Muscle of back (tissue), 3 donors: ENCODE measurements at regions not wholly inside any gene's neighbourhood (a gene's known extent, or its start where the extent isn't known, plus 50 kb on each side); places are given as distances from the start of the nearest gene placed in this dataset.
"Not testable (repeated sequence)": the region's sequence is repeated elsewhere in the genome, so short reads cannot be mapped to it uniquely, and the experiment has no call there.

Source experiments
- DNase-seq, 3 donors: peaks; one replicate each; pipeline versions ENCODE4 v3.0.0 to v3.0.0-alpha.2; 2013

DNA sequence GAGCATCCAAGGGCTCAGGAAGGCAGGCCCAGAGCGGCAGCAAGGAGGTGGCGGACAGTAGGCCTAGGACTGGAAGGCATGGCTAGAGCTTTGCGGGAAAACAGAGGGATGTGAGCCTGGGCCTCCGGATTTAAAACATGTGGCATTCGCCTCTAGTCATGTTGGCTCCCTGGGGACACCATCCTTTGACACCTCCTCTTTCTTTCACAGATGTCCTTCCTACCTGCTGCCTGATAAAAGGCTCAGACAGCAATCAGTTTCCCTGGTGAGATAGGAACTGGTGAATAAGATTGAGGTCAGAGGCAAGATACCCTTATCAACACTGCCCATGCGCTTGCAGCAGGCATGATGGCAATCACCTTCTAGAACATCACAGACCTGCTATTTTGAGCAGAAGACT is 277.6 kb downstream of the SIPA1L2 start:
- no peak for DNase-seq

DNA sequence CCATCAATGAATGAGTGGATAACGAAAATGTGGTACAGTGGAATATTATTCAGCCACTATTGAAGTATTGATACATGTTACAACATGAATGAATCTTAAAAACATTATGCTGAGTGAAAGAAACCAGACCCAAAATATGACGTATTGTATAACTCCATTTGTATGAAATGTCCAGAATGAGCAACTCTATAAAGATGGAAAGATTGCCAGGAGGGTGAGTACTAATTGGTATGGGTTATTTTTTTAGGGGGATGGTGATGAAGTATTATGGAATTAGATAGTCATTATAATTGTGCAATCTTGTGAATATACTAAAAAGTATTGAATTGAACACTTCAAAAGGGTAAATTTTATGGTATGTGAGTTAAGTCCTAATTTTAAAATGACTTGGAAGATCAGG is 278.6 kb downstream of the SIPA1L2 start:
- no peak for DNase-seq

- DNase-seq = no peak
Observed at GRCh38 chr1:232346844-232347243, 283.1 kb downstream of the SIPA1L2 start.

GRCh38 chr1:232344791-232345399 is 285.0 kb downstream of the SIPA1L2 start:
- DNase-seq = no peak

DNA sequence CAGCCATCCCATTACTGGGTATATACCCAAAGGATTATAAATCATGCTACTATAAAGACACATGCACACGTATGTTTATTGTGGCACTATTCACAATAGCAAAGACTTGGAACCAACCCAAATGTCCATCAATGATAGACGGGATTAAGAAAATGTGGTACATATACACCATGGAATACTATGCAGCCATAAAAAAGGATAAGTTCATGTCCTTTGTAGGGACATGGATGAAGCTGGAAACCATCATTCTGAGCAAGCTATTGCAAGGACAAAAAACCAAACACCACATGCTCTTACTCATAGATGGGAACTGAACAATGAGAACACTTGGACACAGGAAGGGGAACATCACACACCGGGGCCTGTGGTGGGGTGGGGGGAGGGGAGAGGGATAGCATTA is 285.7 kb downstream of the SIPA1L2 start:
- not testable (repeated sequence) for DNase-seq

DNA sequence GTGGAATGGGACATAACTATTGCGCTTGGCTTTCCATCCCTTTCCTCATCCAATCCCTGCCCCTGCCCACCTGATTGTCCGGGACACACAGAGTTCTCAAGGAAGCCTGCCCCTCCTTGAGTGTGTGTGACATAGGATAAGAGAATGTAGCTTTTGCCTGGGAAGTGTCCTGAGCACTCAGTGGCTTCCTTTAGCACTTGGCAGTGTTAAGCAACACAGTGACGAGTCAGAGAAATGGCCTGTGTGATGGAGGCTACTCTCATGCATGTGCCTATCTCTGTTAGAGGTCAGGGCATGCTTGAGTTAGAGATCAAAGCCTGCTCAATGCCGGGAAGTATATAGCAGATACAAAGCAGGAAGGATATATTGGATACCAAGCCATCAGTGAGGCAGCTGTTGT is 289.5 kb downstream of the SIPA1L2 start:
- DNase-seq = no peak

DNA sequence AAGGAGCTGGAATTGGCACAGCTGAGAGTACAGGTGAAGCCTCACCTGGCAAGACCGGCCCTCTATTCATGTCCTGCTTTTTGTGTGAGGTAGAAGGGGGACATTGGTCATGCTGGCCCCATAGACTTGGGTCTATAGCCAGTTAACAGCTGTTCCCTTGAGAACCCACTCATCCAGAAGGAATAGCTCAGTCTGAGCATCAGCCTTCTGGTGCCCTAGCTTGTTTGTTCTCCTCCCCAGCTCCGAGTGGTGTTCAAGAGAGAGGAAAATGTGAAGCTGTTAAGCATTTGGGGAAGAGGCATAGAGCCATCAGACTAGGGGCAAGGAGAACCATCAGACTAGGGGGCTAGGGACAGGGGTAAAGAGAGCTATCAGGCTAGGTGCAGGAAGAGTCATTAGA is 290.9 kb downstream of the SIPA1L2 start:
- no peak for DNase-seq

GRCh38 chr1:232335741-232336293 is 294.1 kb downstream of the SIPA1L2 start:
- peak in 2 of 3 donors; percentile 54 to 56 for DNase-seq

DNA sequence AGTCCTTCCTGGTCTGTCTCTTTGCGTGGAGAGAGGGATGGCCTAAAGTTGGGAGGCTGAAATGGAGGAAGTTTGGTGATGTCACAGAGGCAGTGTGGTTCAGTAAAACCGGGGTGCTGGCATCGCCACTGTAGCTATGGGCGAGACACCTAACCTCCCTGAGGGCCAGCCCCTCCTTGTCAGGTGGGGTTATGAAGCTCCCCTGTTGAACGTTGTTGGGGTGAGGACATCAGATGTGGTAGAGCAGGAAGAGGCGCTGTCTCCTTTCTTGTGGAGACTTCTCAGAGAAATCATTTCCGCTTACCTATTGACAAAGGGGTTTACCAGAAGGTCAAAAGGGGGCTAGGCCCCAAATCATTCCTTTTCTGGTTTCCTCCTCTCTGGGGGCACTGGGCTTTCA is 294.7 kb downstream of the SIPA1L2 start:
- DNase-seq = no peak

- DNase-seq = no peak
Observed at GRCh38 chr1:232334811-232335210, 295.1 kb downstream of the SIPA1L2 start.

- DNase-seq = no peak
Observed at GRCh38 chr1:232334246-232334645, 295.7 kb downstream of the SIPA1L2 start.

GRCh38 chr1:232333419-232333767 is 296.5 kb downstream of the SIPA1L2 start:
- no peak for DNase-seq

GRCh38 chr1:232332710-232333418 is 297.1 kb downstream of the SIPA1L2 start:
- not testable (repeated sequence) for DNase-seq

GRCh38 chr1:232329103-232329813 is 300.7 kb downstream of the SIPA1L2 start:
- no peak for DNase-seq

DNA sequence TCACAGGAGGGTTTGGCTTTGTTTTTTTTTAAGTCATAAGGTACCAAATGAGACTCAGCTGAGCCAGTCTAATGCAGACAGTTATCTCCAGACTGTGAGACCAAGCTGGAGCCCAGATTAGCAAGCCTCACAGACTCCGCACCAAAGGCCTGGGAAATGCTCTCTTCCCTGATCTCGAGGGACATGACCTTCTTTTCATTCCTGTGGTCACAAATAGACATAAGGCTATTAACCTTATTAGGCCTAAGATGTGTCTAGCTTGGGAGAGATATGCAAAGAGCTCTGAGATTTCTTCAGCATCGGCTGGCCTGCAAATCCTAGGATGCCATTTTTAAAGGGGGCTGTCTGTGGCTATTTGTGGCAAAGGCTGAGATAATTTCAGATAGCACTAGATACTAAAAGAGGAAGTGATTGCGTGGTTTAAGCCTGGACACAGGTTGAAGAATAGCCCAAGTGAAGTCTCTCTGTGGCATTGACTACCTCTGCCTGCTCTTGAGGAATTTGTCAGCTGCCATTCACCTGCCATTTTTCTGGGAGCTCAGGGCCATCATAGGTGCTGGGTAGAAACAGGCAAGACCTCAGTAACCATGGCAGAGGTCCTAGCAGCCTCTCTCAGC is 301.3 kb downstream of the SIPA1L2 start:
- DNase-seq = no peak

DNA sequence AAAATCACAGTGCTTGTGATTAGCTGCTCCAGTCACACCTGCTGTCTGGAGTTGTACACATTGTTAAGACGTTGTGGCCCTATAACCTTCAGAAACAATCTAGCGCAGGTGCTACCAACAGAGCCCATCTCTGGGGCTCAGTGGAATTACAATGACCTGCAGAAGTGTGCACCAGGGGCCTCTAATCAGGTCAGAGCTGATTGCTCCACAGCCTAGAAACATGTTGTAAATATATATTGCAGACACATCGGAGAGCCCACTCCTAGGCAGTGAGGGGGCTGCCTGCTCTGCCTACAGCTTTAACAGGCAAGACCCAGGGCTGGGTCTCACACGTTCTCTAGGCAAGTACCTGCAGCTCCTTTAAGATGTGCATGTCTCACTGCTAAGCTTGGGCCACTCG is 302.0 kb downstream of the SIPA1L2 start:
- DNase-seq = no peak

DNA sequence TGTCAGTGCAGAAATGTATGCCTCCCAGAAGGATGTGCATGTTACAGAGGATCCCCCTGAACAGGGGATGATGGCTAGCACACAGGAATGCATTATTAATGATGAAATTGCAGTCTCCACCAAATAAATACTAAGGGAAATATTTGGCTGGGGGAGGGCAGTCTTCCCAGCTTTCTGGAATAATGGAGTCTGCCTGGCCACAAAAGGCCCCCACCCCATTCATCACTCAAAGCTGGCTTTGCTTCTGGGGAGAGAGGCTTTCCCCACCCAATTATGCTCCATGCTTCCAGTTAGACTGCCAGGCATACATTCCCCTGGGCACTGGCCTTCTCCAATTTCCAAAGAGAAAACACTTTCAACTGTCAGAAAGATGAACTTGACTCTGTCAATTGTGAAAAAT is 302.7 kb downstream of the SIPA1L2 start:
- DNase-seq = peak; percentile 43 to 81 (median 74)

DNA sequence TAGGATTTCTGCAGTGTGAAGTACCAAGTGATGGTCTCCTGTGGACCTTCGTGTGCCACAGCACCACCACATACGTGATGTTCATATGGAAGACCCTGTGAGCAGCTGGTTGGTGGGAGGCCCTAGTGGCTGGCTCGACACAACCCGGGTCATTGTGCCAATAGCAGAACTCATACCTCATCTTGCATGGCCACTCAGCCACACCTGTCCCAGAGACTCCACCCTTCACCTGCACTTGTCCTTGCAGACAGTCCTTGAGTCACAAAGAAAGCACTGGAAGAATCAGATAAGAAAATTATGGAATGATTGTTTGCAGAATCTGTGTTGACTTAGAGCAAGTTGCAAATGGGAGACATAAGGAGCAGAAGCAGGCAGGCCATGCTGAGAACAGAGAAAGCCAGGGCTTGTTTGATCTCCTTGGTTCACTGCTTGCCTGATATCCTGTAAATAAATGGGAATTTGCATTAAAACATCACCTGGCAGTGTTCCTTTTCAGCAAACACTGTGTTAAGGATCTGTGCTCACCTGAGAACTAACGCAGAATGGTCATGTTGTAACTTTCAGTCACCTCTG is 307.7 kb downstream of the SIPA1L2 start:
- no peak for DNase-seq

- no peak for DNase-seq
Observed at GRCh38 chr1:232319518-232320210, 310.3 kb downstream of the SIPA1L2 start.

DNA sequence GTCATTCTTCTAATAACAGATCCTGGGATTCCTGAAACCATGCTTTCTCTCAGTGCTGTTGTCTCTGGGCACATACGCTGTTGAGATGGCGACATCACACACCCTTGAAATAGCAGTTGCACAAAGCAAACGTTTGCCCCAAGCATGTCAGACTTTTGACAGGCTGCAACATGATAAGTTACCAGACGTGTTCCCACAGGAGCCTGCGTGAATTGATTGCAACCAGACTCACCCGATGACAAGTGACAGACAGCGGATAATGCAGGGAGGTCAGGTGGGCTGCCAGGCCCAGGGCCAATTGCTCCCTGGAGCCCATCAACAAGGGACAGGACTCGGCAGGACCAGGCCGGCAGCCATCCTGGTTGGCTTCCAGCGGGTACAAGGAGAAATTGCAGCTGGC is 310.9 kb downstream of the SIPA1L2 start:
- peak in 1 of 3 donors; percentile 50 for DNase-seq

GRCh38 chr1:232318143-232318542 is 311.8 kb downstream of the SIPA1L2 start:
- DNase-seq = no peak
